Activated CD8-positive, alpha-beta memory T cell treated with anti-CD3 and anti-CD28 coated beads for 24 hours (primary cell): ENCODE measurements at regions not wholly inside any gene's neighbourhood (a gene's known extent, or its start where the extent isn't known, plus 50 kb on each side); places are given as distances from the start of the nearest gene placed in this dataset.
"Not testable (repeated sequence)": the region's sequence is repeated elsewhere in the genome, so short reads cannot be mapped to it uniquely, and the experiment has no call there.

Source experiments
- DNase-seq: peaks from one replicate; pipeline ENCODE4 v3.0.0-alpha.2; 2020

DNA sequence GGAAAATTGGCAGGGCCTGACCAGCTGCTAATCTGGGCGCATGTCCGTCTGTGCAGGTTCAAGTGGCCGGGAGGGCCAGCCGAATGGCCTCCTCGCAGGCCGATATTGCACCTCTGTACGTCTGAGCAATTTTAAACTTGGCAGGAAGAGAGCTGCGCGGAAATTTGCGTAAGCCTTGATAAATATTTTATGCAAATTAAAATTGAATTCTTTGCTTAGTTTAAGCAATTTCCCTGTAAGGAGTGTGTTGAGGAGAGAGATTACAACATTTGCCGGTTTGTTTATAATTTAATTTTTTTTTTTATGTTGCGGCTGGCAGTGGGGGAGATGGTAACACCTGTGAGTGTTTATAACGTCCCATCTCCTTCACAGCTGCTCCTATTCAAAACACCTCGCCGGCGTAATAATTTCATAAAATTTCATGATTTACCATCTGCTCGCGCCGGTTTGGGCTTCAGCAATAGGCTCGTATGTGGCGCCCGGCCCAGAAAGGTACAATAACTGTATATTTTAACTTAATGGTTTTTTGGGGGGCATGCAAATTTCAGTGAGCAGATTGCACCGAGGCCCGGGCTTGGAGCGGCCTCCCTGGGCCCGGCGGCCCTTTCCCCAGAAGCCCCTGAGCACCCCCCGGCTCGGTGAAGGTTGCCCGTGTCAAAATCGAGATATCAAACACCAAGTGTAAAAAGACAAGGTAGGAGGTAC is 269.4 kb upstream of the MVB12B start:
- DNase-seq: no peak

DNA sequence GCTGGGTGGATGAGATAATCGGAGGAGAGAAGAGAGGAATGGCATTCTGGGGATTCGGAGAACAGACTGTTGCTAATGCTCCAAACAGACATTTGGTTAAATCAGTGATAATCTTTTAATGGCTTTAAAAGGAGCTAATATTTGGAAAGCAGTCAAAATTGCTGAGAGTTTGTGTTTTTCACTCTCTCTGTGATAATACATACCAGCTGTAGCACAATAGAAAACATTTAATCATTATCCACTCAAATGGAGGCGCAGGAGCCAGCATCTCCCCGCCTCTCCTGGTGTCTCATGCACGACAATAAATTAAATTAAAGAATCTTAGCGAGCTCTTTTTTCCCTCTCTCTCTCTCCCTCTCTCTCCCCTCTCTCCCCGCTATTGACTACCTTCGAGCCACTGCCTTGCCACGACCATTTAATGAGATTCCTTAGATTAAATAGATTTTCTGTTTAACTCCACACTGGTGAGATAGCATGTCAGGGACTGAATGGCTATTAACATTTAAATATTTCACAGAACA is 268.6 kb upstream of the MVB12B start:
- DNase-seq: no peak

DNA sequence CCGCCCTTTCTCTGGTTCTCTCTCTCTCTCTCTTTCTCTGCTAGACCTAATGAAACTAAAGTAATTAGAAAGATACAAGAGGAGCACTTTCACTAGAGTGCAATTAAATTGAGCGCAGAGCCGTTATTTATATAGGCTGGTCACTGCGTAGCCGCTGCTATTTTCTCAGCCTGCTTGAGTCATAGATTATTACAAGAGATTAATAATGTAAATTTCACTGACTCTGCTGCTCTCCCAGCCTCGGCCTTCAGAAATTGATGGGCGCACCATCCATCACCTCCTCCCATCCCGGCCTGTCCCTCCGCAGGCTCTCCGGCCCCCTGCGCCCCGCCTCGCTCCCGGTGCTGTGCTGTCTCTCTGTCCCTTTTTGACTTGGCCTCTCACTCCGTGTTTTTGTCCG is 268.0 kb upstream of the MVB12B start:
- DNase-seq: no peak

DNA sequence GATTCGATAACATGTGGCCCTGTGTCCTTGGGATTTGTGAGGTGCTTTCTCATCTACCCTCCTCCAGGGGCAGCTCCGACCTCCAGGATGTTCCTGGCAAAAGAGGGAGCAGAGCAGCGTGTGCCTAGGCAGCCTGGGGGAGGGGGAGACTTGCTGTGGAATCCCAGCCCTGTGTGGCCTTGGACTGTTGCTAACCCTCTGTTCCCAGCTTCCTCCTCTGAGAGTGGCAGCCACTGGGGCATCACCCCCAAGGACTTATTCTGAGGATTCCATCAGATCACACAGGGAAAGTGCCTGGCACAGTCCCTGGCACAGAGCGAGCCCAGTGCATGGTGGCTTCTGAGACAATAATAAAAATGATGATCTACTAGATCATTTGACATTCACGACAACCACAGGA is 265.1 kb upstream of the MVB12B start:
- DNase-seq: no peak

DNA sequence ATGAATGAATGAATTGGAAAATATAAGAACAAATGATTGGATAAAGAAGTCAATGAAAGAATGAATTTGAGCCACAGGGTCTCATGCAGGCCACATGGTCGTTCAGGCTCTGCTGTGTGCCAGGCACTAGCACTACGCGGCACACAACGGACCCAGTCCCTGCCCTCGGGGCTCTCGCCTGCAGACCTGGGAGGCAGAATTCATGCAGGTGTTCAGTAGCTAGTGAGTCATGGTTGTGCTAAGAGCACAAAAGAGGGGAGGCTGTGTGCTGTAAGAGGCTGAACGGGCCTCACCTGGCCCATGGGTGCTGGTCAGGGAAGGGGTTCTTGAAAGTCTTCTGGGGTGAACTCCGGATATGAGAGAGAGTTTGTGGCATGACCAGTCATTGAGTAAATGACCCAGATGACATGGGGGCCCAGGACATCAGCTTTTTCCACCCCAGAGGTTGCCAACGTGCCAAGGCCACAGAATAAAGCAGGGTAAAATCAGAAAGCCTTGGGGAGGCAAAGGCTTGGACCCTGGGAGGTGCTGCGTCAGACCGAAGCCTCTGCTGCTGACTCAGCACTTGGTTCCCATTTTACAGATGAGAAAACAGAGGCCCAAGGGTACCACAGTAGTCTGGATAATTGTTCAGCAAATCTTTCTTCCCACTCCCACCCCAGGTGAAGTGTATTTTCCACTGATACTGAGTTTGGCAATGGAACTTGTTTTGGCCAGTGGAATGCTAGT is 264.3 kb upstream of the MVB12B start:
- no peak for DNase-seq

DNA sequence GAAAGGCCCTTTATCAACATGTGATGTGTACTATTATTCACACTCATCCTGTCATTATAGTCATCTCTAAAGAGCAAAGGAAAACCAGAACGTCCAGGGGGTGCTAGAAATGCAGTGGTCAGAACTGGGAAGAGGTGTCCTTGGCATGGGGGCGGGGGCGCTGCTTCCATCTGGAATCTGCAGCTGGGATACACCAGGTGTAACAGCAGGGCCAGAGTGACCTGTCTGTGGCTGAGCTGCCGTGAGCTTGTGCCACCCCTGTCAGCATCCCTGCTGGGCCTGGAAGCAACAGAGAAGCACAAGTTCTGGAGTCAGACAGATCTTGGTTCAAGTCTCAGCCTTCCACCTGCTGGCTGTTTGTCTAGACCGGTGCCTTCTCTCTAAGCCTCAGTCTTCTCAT is 263.3 kb upstream of the MVB12B start:
- DNase-seq: no peak

DNA sequence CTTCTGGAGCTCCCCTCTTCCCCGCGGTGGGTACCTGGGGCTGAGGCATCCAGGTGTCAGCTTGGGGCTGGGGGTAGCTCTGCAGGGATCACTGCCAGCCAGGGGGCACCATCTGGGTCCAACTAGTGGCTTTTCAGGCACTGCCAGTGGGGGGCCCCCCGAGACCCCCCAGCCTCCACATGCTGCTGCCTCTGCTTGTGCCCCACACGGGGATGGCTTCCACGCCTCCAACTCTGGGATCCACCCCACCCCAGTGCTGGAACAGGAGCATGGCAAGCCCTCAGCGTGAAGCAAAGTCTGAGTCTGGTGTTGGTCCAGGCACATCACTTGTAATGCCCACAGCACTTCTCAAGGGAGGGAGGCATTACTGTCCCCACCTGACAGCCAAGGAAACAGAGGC is 260.5 kb upstream of the MVB12B start:
- no peak for DNase-seq

DNA sequence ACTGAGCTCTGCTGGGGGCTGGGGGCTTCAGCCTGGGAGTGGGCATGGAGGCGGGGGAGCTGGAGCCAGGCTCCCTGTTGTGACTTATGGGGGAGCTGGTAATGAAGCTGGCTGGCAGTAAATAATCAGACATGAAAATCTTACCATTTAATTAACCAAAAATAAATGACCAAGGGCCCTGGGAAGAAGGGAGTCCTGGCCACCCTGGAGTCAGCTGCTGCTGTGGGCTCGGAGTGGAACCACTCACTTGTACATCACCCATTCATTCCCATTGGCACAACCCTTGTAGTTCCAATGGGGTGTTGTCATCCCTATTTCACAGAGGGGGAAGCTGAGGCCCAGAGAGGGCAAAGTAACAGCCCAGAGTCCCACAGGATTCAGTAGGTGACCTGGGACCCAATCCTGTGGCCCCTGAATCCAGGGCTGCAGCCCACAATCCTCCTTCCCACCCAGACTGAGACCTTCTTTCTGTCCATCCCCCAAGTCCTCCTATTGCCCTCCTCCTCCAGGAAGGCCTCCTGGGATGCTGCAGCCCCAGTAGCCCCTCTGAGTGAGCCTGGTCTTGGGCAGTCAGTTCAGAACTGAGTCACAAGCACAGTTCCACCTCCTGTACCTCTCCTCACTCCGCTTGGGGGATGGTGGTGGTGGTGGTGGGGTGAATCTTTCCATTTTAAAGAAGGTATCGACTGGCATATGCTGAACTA is 259.4 kb upstream of the MVB12B start:
- no peak for DNase-seq

DNA sequence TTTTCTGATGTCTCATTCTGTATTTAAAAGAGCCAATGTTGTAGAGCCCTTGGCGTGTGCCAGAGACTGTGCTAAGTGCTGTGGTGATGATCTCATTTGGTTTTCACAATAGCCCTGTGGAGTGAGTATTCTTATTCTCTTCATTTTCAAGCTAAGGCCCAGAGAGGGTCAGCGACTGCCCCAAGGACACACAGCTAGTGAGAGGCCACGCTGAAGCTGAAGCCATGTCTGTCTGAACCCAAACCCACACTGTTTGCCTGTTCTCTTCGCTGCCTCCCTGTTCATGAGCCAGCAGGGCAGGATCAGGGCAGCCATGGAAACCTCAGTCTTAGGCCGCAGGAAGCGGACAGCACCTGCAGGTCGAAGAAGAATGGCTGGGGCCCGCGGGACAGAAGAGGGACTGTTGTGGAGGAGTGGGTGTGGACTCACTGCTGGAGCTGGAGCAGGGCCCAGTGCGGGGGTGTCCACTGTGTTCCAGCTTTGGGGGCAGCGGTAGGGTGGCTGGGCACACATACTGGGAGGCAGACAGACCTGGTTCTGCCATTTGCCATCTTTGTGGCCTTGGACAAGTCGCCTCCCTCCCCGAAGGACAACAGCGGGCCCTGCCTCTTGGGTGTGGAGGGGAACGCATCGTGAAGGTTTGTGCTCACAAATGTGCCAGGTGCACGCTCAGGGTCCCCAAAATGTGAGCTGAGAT is 257.9 kb upstream of the MVB12B start:
- no peak for DNase-seq

DNA sequence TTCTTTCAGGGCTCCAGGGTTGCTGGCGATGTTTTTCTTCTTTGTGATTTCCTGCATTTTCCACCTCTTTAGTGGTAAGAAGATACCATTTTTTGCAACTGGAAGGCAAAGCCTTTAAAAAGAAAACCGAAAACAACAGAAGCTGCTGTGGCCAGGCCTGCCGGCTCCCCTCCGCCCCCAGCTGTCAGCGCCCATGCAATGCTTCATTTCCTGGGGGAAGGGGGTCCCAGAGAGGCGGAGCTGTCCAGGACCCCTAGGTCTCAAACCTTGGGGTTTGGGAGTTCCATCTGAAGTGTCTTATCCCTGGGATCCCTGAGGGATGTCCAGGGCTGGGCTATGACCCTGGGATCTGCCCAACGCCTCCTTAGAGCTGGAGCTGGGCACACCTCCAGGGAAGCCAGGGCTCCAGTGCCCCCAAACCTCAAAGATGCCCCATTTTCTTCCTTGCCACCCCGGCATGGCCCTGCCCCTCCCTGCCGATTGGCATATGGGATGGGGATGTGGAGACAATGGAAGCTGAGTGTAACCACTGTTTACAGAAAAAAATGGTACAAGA is 257.2 kb upstream of the MVB12B start:
- no peak for DNase-seq

DNA sequence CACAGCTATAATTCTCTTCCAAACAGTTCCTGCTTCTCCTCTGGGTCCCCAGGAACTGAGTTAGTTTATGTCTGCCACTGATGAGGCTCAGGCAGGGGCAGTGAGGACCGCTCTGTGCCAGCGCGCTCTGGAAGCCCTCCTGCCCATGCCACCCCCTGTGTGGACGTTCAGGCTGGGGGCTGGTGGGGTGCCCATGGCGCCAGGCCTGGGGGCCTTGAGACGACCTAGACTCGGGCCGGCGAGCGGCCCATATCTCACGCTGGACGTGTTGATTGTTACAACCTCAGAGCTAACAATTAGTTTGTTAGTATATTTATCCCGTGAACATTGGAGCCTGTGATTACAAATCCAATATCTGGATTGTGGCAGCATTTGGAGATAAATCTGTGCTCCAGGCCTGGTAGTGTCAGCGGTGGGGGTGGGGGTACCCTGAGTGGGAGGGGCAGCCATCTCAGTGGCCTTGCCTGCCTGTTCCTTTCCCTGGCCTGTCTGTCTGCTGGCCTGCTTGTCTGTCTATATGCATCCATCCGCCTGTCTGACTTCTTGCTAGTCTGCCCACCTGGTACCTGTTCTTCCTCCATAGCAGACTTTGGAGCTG is 256.5 kb upstream of the MVB12B start:
- DNase-seq: no peak

DNA sequence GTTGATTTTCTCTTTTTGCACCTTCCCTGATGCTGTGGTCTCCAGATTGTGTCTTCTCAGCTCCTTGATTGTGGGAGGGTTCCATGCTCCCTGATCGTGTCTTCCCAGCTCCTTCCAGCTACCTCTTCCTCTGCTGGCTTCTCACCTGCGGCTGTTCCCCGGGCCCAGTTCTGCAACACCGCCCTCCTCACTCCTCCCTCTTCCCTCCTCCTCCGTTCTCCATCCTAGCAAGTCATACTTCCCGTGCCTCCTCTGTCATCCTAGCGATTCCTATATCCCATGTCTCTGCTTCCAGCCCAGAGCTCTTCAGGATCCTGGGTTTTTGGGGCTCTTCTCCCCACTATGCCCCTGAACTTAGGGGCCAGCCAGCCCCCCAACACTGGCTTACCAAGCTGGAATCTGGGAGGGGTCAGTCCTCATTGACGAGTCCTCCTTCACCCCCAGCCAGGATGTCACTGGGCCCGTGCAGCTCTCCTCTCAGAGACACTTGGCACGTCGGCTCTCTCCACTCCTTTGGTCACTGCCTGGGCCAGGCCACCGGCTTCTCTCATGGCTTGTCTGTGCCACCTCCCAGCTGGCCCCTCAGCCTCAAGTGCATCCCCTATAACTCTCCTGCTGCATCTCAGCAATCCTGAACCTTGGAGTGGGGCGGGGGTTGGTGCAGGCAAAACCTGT is 255.4 kb upstream of the MVB12B start:
- no peak for DNase-seq

DNA sequence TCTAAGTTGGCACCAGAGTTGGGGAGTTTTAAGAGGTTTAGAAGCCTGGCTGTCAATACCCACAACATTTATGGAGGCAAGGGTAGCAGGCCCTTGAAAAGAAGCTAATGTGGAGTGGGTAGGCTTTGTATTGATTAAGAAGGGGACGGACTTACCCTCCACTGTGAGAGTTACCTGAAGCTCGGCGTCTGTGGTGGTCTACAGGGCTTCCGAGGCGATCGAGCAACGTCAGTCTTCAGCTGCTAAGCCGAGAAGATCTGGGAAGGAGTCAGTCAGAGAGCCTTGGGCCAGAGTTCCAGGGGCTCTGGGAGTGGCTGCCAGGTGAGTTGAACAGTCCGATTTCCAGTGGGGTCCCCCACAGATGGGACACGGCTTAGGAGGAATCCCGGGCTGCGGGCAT is 249.0 kb upstream of the MVB12B start:
- DNase-seq: not testable (repeated sequence)

DNA sequence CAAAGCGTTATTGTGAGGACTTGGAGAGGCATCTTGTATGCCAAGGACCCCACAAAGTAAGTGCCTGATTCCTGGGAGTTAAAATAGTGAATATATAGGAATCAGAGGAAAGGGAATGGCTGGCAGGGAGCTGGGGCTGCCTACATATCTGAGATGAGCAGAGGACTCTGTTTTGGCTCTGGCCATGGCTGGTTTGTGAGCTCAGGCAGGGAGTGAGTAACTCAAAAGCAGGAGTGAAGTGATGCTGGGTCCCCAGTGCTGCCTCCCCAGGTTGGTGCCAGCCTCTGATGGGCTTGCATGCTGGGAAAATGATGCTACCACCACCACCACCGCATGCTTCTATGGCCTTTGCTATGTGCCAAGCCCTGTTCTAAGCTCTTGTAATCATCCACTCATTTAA is 246.0 kb upstream of the MVB12B start:
- no peak for DNase-seq

DNA sequence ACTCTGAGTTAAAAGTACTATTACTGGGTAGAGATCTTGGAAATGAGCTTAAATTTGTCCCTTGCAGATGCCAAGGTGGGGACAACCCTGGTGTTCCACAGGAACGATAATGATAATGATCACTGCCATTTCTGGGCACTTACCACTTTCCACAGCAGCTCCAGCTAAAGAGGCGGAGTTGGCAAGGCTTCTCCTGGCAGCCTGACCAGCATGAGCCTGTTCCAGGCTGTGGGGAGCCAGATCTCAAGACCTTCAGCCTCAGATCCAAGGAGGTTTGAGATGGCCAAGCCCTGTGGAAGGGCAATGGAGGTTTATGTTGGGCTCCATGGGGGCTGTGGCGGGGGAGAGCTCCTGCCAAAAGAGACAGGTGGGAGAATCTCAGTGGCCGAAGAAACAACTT is 244.9 kb upstream of the MVB12B start:
- DNase-seq: no peak

DNA sequence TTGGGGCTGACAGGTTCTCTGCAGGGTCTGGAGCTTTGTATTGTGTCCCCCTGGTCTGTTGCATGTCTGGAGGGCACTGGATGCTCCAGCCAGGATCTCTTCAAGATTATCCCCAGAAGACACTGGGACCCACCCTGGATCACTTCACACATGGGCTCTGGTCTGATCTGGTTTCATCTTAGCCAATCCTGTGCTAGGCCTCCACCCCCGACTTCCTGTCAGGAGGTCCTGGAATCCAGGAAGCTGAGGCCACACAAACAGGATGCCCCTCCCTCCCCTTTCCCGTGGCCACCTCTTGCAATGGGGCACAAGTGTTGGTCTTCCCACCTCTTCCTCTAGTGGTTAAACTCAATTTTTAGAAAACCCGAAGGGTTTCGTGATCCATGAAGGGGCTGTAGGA is 242.6 kb upstream of the MVB12B start:
- no peak for DNase-seq

DNA sequence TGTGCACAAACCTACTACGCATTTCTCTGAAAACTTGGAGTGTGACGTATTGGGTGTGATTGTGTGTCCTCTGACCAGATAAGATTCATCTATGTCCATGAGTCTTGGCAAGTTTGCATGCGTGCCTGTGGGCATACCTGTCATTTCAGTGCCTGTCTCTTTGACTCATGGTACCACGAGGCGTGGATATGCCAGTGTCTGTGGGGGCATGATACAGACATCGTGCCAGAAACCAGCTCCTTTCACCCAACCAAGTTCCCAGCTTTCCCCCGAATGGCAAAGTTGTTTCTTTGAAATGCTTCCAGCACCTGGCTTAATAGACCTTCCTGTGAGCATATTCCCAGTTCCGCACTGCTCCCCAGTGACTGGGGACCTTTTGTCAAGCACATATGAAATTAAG is 241.9 kb upstream of the MVB12B start:
- no peak for DNase-seq

DNA sequence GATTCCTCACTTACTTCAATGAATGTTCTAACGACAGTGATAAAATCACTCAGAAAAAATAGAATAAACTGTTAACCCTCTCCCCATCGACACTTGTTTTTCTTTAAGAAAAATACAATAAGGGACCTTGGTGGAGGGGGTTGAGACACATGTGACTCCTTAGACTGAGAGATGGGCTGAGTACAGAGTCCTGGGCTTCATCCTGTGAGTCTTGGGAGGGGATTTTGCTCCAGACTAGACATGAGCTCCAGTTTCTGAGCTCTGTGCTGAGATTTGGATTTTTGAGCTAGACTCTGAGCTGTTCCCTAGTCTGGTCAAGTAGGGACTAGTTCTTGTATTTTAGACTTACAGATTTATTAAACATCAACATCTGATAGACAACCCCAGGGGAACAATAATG is 241.5 kb upstream of the MVB12B start:
- no peak for DNase-seq

DNA sequence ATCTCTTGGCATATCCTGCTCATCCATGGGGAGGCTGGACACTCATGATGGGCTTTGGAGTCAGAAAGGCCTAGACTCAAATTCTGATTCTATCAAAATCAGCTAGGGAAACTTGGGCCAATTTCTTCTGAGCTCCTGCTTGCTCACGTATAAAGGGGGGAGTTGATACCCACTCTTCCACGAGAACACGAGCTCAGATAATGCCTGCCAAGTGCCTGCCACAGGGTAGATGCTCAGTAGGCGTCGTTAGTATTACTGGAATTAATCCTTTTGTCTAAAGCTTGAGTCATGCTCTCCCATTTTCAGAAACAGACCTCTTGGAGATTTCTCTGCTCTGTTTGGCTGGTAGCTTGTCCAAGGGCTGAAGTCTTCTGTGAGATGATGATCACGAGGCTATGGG is 238.3 kb upstream of the MVB12B start:
- no peak for DNase-seq

DNA sequence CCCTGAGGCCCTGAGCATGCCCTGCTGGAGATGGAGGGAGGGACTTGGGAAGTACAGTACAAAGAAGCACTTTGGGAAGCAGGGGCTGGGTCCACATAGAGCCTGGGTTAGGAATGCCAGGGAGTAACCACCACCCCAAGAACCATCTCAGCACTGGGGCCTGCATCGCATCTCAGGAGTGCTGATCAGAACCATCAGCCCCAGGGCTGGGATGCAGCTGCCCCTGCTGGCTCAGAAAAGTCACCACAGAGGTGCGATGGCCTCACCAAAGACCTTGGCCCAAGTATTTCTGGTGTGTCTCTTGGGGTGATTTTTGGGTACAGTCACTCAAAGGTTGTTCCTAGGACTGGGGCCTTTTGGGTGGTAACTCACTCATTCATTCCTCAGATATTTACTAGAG is 236.8 kb upstream of the MVB12B start:
- DNase-seq: no peak

DNA sequence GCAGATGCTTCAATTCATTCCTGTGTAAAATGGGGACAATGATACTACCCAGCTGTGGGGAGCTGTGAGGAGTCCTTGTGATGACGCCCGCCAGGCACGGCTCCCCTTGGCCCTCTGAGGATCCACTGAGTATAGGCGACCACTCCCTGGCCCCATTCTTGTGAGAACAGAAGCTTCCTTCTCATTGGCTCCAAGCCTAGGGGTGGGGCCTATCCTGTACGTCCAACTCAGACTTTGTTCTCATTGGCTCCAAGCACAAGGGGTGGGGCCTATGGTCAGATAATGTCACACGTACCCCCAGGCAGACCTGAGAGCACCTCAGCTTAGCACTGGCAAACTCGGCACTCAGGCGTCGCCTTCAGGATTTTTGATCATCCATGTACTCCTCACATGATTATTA is 232.9 kb upstream of the MVB12B start:
- no peak for DNase-seq
